H9 (cell line): ENCODE measurements at regions not wholly inside any gene's neighbourhood (a gene's known extent, or its start where the extent isn't known, plus 50 kb on each side); places are given as distances from the start of the nearest gene placed in this dataset.

Source experiments
- DNase-seq: peaks from one replicate; pipeline ENCODE4 v3.0.0-alpha.2; 2017
- H2AFZ ChIP-seq: one replicate; pipeline ENCODE4 v1.6.1; 2013; ENCODE audit warnings: mild to moderate bottlenecking, low read length, control low read depth, moderate library complexity
- H2AK5ac ChIP-seq: 2 replicates; pipeline ENCODE4 v1.6.1; 2013; ENCODE audit warnings: low read length, control low read depth, mixed read lengths; ENCODE audit not compliant: insufficient read length
- H2BK120ac ChIP-seq: one replicate; pipeline ENCODE4 v1.6.1; 2013; ENCODE audit warnings: low read depth, mild to moderate bottlenecking, low read length, control low read depth, inconsistent platforms; ENCODE audit not compliant: poor library complexity, severe bottlenecking
- H2BK12ac ChIP-seq: 2 replicates; pipeline ENCODE4 v1.6.1; 2013; ENCODE audit warnings: low read length, control low read depth, mixed read lengths, low read depth; ENCODE audit not compliant: insufficient read length
- H2BK15ac ChIP-seq: 2 replicates; pipeline ENCODE4 v1.6.1; 2013; ENCODE audit warnings: low read depth, low read length, control low read depth
- H2BK20ac ChIP-seq: one replicate; pipeline ENCODE4 v1.6.1; 2013; ENCODE audit warnings: low read depth, mild to moderate bottlenecking, low read length, control low read depth, inconsistent platforms; ENCODE audit not compliant: poor library complexity, severe bottlenecking
- H2BK5ac ChIP-seq: 2 replicates; pipeline ENCODE4 v1.6.1; 2013; ENCODE audit warnings: low read length, control low read depth, mixed read lengths; ENCODE audit not compliant: insufficient read length
- H3K14ac ChIP-seq: 2 replicates; pipeline ENCODE4 v1.6.1; 2013; ENCODE audit warnings: low read length, control low read depth; ENCODE audit not compliant: insufficient read depth
- H3K18ac ChIP-seq: 2 replicates; pipeline ENCODE4 v1.6.1; 2013; ENCODE audit warnings: low read depth, mild to moderate bottlenecking, mixed read lengths, low read length, control low read depth; ENCODE audit not compliant: insufficient read length
- H3K23ac ChIP-seq: 2 replicates; pipeline ENCODE4 v1.6.1; 2013; ENCODE audit warnings: low read length, control low read depth, mixed read lengths, low read depth; ENCODE audit not compliant: insufficient read length
- H3K23me2 ChIP-seq: 2 replicates; pipeline ENCODE4 v1.6.1; 2013; ENCODE audit warnings: low read depth, mild to moderate bottlenecking, mixed read lengths, low read length, control low read depth; ENCODE audit not compliant: insufficient read length, poor library complexity, severe bottlenecking
- H3K27ac ChIP-seq: 2 replicates; pipeline ENCODE4 v1.5.1; 2013; ENCODE audit warnings: low read length, control low read depth, mixed read lengths, low read depth; ENCODE audit not compliant: insufficient read length
- H3K27me3 ChIP-seq: 2 replicates; pipeline ENCODE4 v1.6.1; 2013; ENCODE audit warnings: low read length, control low read depth, inconsistent platforms; ENCODE audit not compliant: insufficient read depth
- H3K4ac ChIP-seq: 2 replicates; pipeline ENCODE4 v1.6.1; 2013; ENCODE audit warnings: low read depth, mild to moderate bottlenecking, control low read depth, inconsistent platforms, low read length, moderate library complexity
- H3K4me1 ChIP-seq: 2 replicates; pipeline ENCODE4 v1.6.1; 2013; ENCODE audit warnings: low read length, control low read depth, inconsistent platforms; ENCODE audit not compliant: insufficient read depth
- H3K4me2 ChIP-seq: 2 replicates; pipeline ENCODE4 v1.6.1; 2013; ENCODE audit warnings: low read length, control low read depth, mixed read lengths; ENCODE audit not compliant: insufficient read length, insufficient read depth
- H3K56ac ChIP-seq: 2 replicates; pipeline ENCODE4 v1.6.1; 2013; ENCODE audit warnings: low read depth, mild to moderate bottlenecking, mixed read lengths, low read length, control low read depth; ENCODE audit not compliant: insufficient read length
- H3K79me1 ChIP-seq: 2 replicates; pipeline ENCODE4 v1.6.1; 2013; ENCODE audit warnings: low read depth, mild to moderate bottlenecking, moderate library complexity, low read length, control low read depth, inconsistent platforms; ENCODE audit not compliant: insufficient read depth, poor library complexity, severe bottlenecking
- H3K79me2 ChIP-seq: 2 replicates; pipeline ENCODE4 v1.6.1; 2013; ENCODE audit warnings: low read length, control low read depth, inconsistent platforms; ENCODE audit not compliant: insufficient read depth
- H3K9ac ChIP-seq: 2 replicates; pipeline ENCODE4 v1.6.1; 2013; ENCODE audit warnings: low read length, control low read depth, mixed read lengths; ENCODE audit not compliant: insufficient read length; ENCODE audit errors: extremely low read depth
- H3K9me3 ChIP-seq: one replicate; pipeline ENCODE4 v1.6.1; 2013; ENCODE audit warnings: low read depth, low read length, inconsistent platforms; ENCODE audit not compliant: control insufficient read depth
- H3T11ph ChIP-seq: one replicate; pipeline ENCODE4 v1.6.1; 2013; ENCODE audit warnings: mild to moderate bottlenecking, low read length, control low read depth, inconsistent platforms
- H4K20me1 ChIP-seq: one replicate; pipeline ENCODE4 v1.6.1; 2013; ENCODE audit not compliant: control insufficient read depth, insufficient read length, insufficient read depth
- H4K5ac ChIP-seq: 2 replicates; pipeline ENCODE4 v1.6.1; 2013; ENCODE audit warnings: low read depth, mild to moderate bottlenecking, mixed read lengths, low read length, control low read depth; ENCODE audit not compliant: insufficient read length
- H4K8ac ChIP-seq: replicated peaks from 2 replicates; pipeline ENCODE4 v1.6.1; 2013; ENCODE audit warnings: low read length, control low read depth, mixed read lengths, low read depth; ENCODE audit not compliant: insufficient read length
- H4K91ac ChIP-seq: 2 replicates; pipeline ENCODE4 v1.6.1; 2013; ENCODE audit warnings: low read depth, mild to moderate bottlenecking, moderate library complexity, mixed read lengths, low read length, control low read depth; ENCODE audit not compliant: insufficient read length
- H3K27ac Mint-ChIP-seq, 3 experiments: 2 replicates in 2 of 3; 3 replicates in 1 of 3; pipeline ENCODE4 v1.8.0; 2020 to 2021; ENCODE audit warnings: mixed read lengths in 3 of 3, mild to moderate bottlenecking in 1 of 3, moderate library complexity in 1 of 3
- H3K27me3 Mint-ChIP-seq: 2 replicates; pipeline ENCODE4 v1.8.0; 2021; ENCODE audit warnings: low read depth, mild to moderate bottlenecking, moderate library complexity, mixed read lengths
- H3K36me3 Mint-ChIP-seq, 3 experiments: 2 replicates in 2 of 3; 3 replicates in 1 of 3; pipeline ENCODE4 v1.8.0; 2020 to 2021; ENCODE audit warnings: low read depth in 3 of 3, mixed read lengths in 3 of 3; ENCODE audit not compliant: insufficient read depth in 1 of 3
- H3K4me1 Mint-ChIP-seq, 2 experiments: 2 replicates each; pipeline ENCODE4 v1.8.0; 2020; ENCODE audit warnings: mixed read lengths in 2 of 2
- H3K4me3 Mint-ChIP-seq, 2 experiments: 2 replicates in 1 of 2; 3 replicates in 1 of 2; pipeline ENCODE4 v1.8.0; 2020 to 2021; ENCODE audit warnings: mild to moderate bottlenecking in 2 of 2, mixed read lengths in 2 of 2, moderate library complexity in 1 of 2
- H3K9me3 Mint-ChIP-seq, 2 experiments: 2 replicates in 1 of 2; 3 replicates in 1 of 2; pipeline ENCODE4 v1.8.0; 2020; ENCODE audit warnings: mild to moderate bottlenecking in 2 of 2, mixed read lengths in 2 of 2, moderate library complexity in 1 of 2
- WGBS: extraction: QIAGEN DNeasy Blood & Tissue Kit; methylation state at CpG from one replicate; pipeline ENCODE4 v1.1.7; 2013; ENCODE audit warnings: missing lambda C conversion rate, low lambda C conversion rate, mixed read lengths; ENCODE audit not compliant: insufficient read length; ENCODE audit errors: extremely low coverage; 5-methylcytosine and 5-hydroxymethylcytosine counted together
- TF ChIP-seq, protein P1 (sequence below): fragments of 200-600 bp; sonication (generic); conservative IDR thresholded peaks from 3 replicates; pipeline ENCODE4 v1.8.0; 2021; ENCODE audit warnings: antibody characterized with exemption, mild to moderate bottlenecking

DNA sequence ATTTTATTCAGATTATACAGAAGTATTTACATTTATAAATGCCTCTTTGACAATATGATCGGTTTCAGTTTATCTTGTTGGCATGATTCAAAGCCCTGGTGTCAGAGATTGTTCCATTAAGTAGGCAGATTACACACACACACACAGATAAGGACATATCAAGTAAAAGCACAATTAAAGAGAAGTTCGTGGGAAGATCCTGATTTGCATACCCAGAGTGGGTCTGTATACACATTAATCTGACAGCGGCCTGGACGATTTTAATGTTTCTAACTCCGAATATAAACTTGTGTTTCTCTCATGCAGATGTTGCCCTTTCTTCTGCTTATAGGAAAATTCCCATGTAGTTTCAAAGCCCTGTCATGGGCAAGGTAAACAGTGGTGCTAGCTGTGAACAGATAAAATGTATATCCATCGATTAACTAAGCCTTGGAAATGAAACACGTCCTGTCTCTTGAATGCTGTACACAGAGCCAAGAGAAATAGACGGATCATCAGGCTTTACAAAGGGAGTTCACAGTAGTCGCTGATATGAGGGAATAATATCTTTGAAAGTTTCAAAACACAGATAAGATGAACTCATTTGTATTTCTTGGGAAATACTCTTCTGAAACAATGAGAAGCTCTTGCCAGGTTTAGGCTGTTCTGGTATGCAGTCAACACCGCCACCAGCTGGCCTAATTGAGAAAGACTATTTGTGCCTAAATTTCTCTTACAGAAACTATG lies 108.2 kb upstream of the GMDS start:
- Histone ChIP-seq H4K20me1 (no peaks in the 10 kb centered on the region), H2BK5ac (no peak overlapping the region), H3K56ac (no peak overlapping the region), H2BK15ac (no peak overlapping the region), H3K4me2 (no peak overlapping the region), H2BK12ac (no peak overlapping the region), H3K4me1 (0 out of 2 replicates have a peak, but pooled peaks cover 2% of the 10 kb centered on the region), H4K8ac (no peak overlapping the region), H3K79me1 (no peaks in the 10 kb centered on the region), H2AK5ac (no peak overlapping the region), H3T11ph (no peak overlapping the region), H3K27me3 (no peaks in the 10 kb centered on the region), H3K27ac (no peak overlapping the region), H4K91ac (no peak overlapping the region), H2BK20ac (no peak overlapping the region), H2AFZ (peak overlapping the region; percentile 75), H3K9ac (no peak overlapping the region), H3K23me2 (no peaks in the 10 kb centered on the region), H3K14ac (no peak overlapping the region), H3K9me3 (no peaks in the 10 kb centered on the region), H3K23ac (no peak overlapping the region), H3K79me2 (no peaks in the 10 kb centered on the region), H3K4ac (no peak overlapping the region), H2BK120ac (no peak overlapping the region), H3K18ac (no peak overlapping the region), H4K5ac (no peak overlapping the region)
- Mint-ChIP-seq H3K36me3 (no peaks in the 10 kb centered on the region), H3K4me1 (peaks cover under 1 to 5% of the 10 kb centered on the region in 2 experiments; a peak in 3 of 4 replicates), H3K27me3 (no peaks in the 10 kb centered on the region), H3K4me3 (no peak overlapping the region), H3K9me3 (no peaks in the 10 kb centered on the region), H3K27ac (no peak overlapping the region)
- peak; percentile 59 for DNase-seq
- TF ChIP-seq, protein P1, sequence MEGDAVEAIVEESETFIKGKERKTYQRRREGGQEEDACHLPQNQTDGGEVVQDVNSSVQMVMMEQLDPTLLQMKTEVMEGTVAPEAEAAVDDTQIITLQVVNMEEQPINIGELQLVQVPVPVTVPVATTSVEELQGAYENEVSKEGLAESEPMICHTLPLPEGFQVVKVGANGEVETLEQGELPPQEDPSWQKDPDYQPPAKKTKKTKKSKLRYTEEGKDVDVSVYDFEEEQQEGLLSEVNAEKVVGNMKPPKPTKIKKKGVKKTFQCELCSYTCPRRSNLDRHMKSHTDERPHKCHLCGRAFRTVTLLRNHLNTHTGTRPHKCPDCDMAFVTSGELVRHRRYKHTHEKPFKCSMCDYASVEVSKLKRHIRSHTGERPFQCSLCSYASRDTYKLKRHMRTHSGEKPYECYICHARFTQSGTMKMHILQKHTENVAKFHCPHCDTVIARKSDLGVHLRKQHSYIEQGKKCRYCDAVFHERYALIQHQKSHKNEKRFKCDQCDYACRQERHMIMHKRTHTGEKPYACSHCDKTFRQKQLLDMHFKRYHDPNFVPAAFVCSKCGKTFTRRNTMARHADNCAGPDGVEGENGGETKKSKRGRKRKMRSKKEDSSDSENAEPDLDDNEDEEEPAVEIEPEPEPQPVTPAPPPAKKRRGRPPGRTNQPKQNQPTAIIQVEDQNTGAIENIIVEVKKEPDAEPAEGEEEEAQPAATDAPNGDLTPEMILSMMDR = peak; percentile 89
- no CpG with 5 or more reads among the region's 10 CpGs for WGBS
